K562 (cell line): ENCODE measurements at regions not wholly inside any gene's neighbourhood (a gene's known extent, or its start where the extent isn't known, plus 50 kb on each side); places are given as distances from the start of the nearest gene placed in this dataset.
A peak's percentile ranks its signal among the peaks of the same experiment; 100 is the strongest.

Experiments used
- ATAC-seq: fragments of 200-7000 bp; cut with Tn5 transposase; 3 replicates; pipeline ENCODE4 v1.9.1; 2020; ENCODE audit warnings: moderate library complexity
- BruUV-seq: library from RNA; stranded (reverse); fragments of 400-500 nt; replicated peaks from 2 replicates; lab custom pipeline; 2021; lab: Mats Ljungman, UMichigan
- CTCF ChIA-PET: fragments of 300-600 bp; formaldehyde crosslinking; extraction: SDS; loops from one replicate; lab custom pipeline; 2021; ENCODE audit warnings: low intra/inter-chr PET ratio; lab: Yijun Ruan, JAX
- POLR2A ChIA-PET: fragments of 300-600, 350-650 bp; sonication (Branson Sonifier 250); formaldehyde crosslinking; extraction: SDS; loops from one replicate; lab custom pipeline; 2021; ENCODE audit warnings: antibody characterized with exemption, inconsistent platforms; lab: Yijun Ruan, JAX
- DNase-seq, 4 experiments: peaks; one replicate each; pipeline versions ENCODE4 v3.0.0 to v3.0.0-alpha.2; 2011 to 2018; ENCODE audit warnings: low spot score in 3 of 4, mixed read lengths in 3 of 4; ENCODE audit errors: extremely low read depth in 1 of 4
- FAIRE-seq: peaks from 2 replicates; lab custom pipeline; 2011; peaks lifted over from hg19 to GRCh38; lab: Jason Lieb, UNC
- H2AFZ ChIP-seq: 2 replicates; pipeline ENCODE4 v1.6.0; 2011; ENCODE audit warnings: low read depth, low read length, control low read depth, inconsistent platforms
- H3K27ac ChIP-seq: fragments of 200-600 bp; 3 replicates; pipeline ENCODE4 v1.8.0; 2011; ENCODE audit warnings: low read depth, mild to moderate bottlenecking, control low read depth, inconsistent platforms, low read length, moderate library complexity, mixed read lengths; ENCODE audit errors: extremely low read depth
- H3K27me3 ChIP-seq, 2 experiments: fragments of 300-600 bp in 1 of 2; 2 replicates in 1 of 2; 3 replicates in 1 of 2; pipeline versions ENCODE4 v1.6.0 to v1.8.0; 2011; ENCODE audit warnings: inconsistent platforms in 2 of 2, low read length in 2 of 2, mild to moderate bottlenecking in 1 of 2, mixed read lengths in 1 of 2, moderate library complexity in 1 of 2; ENCODE audit not compliant: control insufficient read depth in 2 of 2, insufficient read depth in 2 of 2
- H3K36me3 ChIP-seq: fragments of 300-600 bp; 3 replicates; pipeline ENCODE4 v1.8.0; 2011; ENCODE audit warnings: mild to moderate bottlenecking, low read length, inconsistent platforms; ENCODE audit not compliant: control insufficient read depth, insufficient read depth
- H3K4me1 ChIP-seq, 2 experiments: fragments of 200-600 bp in 1 of 2; replicated peaks in 1 of 2; 2 replicates in 1 of 2; 3 replicates in 1 of 2; pipeline versions ENCODE4 v1.5.1 to v1.8.0; 2011; ENCODE audit warnings: inconsistent platforms in 2 of 2, low read length in 2 of 2, mild to moderate bottlenecking in 1 of 2, mixed read lengths in 1 of 2, moderate library complexity in 1 of 2; ENCODE audit not compliant: control insufficient read depth in 2 of 2, insufficient read depth in 2 of 2
- H3K4me2 ChIP-seq: 2 replicates; pipeline ENCODE4 v1.6.1; 2011; ENCODE audit warnings: low read length, control low read depth, inconsistent platforms, mixed read lengths; ENCODE audit not compliant: insufficient read depth
- H3K4me3 ChIP-seq: fragments of 200-600 bp; sonication (generic), shearing (Covaris generic); 2 replicates; pipeline ENCODE4 v1.5.1; 2016; ENCODE audit warnings: control low read depth, inconsistent platforms
- H3K79me2 ChIP-seq: fragments of 200-600 bp; 3 replicates; pipeline ENCODE4 v1.8.0; 2011; ENCODE audit warnings: low read length, inconsistent platforms; ENCODE audit not compliant: control insufficient read depth, insufficient read depth
- H3K9ac ChIP-seq, 2 experiments: 2 replicates each; pipeline versions ENCODE4 v1.6.0 to v1.6.1; 2011; ENCODE audit warnings: low read depth in 2 of 2, low read length in 2 of 2, control low read depth in 1 of 2, inconsistent platforms in 1 of 2, mild to moderate bottlenecking in 1 of 2, mixed read lengths in 1 of 2; ENCODE audit not compliant: insufficient read depth in 1 of 2
- H3K9me1 ChIP-seq: one replicate; pipeline ENCODE4 v1.6.0; 2011; ENCODE audit warnings: inconsistent platforms, mild to moderate bottlenecking, low read length, moderate library complexity; ENCODE audit not compliant: control insufficient read depth, insufficient read depth
- H3K9me3 ChIP-seq: replicated peaks from 2 replicates; pipeline ENCODE4 v1.5.1; 2011; ENCODE audit warnings: low read depth, low read length, inconsistent platforms; ENCODE audit not compliant: control insufficient read depth, insufficient read depth
- H4K20me1 ChIP-seq: replicated peaks from 2 replicates; pipeline ENCODE4 v1.6.1; 2011; ENCODE audit warnings: low read length, inconsistent platforms, mixed read lengths; ENCODE audit not compliant: control insufficient read depth, insufficient read depth
- ARNT ChIP-seq, 2 experiments: fragments of 450-650 bp; IDR thresholded peaks; 2 replicates each; pipeline ENCODE4 v1.6.1; 2016; ENCODE audit warnings: mild to moderate bottlenecking in 1 of 2
- CBFA2T2 ChIP-seq: fragments of 450-650 bp; conservative IDR thresholded peaks from 2 replicates; pipeline ENCODE4 v1.6.1; 2017; ENCODE audit warnings: mild to moderate bottlenecking
- EGR1 ChIP-seq: fragments of 450-650 bp; conservative IDR thresholded peaks from 2 replicates; pipeline ENCODE4 v1.6.1; 2017; ENCODE audit warnings: mild to moderate bottlenecking
- MEIS2 ChIP-seq: fragments of 450-650 bp; IDR thresholded peaks from 2 replicates; pipeline ENCODE4 v1.6.1; 2014; ENCODE audit warnings: mild to moderate bottlenecking; ENCODE audit not compliant: partially characterized antibody
- PHF8 ChIP-seq: fragments of 200-600 bp; sonication (generic); IDR thresholded peaks from 2 replicates; pipeline ENCODE4 v1.6.1; 2012; ENCODE audit warnings: mixed run types, mild to moderate bottlenecking, inconsistent platforms, low read length, moderate library complexity, borderline replicate concordance
- TAL1 ChIP-seq: fragments of 450-650 bp; IDR thresholded peaks from 2 replicates; pipeline ENCODE4 v1.6.1; 2016; ENCODE audit warnings: mild to moderate bottlenecking
- TEAD1 ChIP-seq, 2 experiments: fragments of 450-650 bp in 1 of 2; sonication (generic) in 1 of 2; formaldehyde crosslinking; IDR thresholded peaks; 2 replicates each; pipeline versions ENCODE4 v1.4.0 to v1.8.0; 2020 to 2022; ENCODE audit warnings: mild to moderate bottlenecking in 2 of 2, missing genetic modification reagents in 1 of 2
- ZZZ3 ChIP-seq: fragments of 450-650 bp; IDR thresholded peaks from 2 replicates; pipeline ENCODE4 v1.6.1; 2016; ENCODE audit warnings: antibody characterized with exemption, mild to moderate bottlenecking, moderate library complexity
- WGBS: fragments of 100-300 bp; shearing (Covaris generic); methylation state at CpG from one replicate; pipeline ENCODE4 v1.1.6; 2016; ENCODE audit warnings: low coverage, mixed read lengths; ENCODE audit not compliant: insufficient coverage; ENCODE audit errors: missing lambda C conversion rate; 5-methylcytosine and 5-hydroxymethylcytosine counted together
- in situ Hi-C: fragments of 300-500 bp; cut with MboI; formaldehyde crosslinking; loops from 4 replicates; pipeline ENCODE4 v1.15.0; 2018; ENCODE audit warnings: inconsistent platforms, mixed read lengths
- intact Hi-C: fragments of 100-400 bp; cut with micrococcal nuclease; formaldehyde crosslinking; loops from 2 replicates; pipeline ENCODE4 v1.14.2; 2022
- TF ChIP-seq, protein P1 (sequence below): sonication (generic); formaldehyde crosslinking; IDR thresholded peaks from 2 replicates; pipeline ENCODE4 v1.8.1; 2022; ENCODE audit warnings: missing genetic modification reagents
- TF ChIP-seq, protein P2 (sequence below): sonication (generic); formaldehyde crosslinking; IDR thresholded peaks from 2 replicates; pipeline ENCODE4 v1.9.0; 2022; ENCODE audit warnings: mild to moderate bottlenecking, missing genetic modification reagents
- TF ChIP-seq, protein P3 (sequence below): sonication (generic); formaldehyde crosslinking; IDR thresholded peaks from 2 replicates; pipeline ENCODE4 v1.8.0; 2023; ENCODE audit warnings: mild to moderate bottlenecking, missing genetic modification reagents
- TF ChIP-seq, protein P4 (sequence below): sonication (generic); formaldehyde crosslinking; IDR thresholded peaks from 2 replicates; pipeline ENCODE4 v1.8.1; 2023; ENCODE audit warnings: mild to moderate bottlenecking, missing genetic modification reagents
- TF ChIP-seq, protein P5 (sequence below): fragments of 250-450 bp; sonication (Bioruptor Pico); IDR thresholded peaks from 2 replicates; pipeline ENCODE4 v1.6.1; 2021; ENCODE audit warnings: mild to moderate bottlenecking

DNA sequence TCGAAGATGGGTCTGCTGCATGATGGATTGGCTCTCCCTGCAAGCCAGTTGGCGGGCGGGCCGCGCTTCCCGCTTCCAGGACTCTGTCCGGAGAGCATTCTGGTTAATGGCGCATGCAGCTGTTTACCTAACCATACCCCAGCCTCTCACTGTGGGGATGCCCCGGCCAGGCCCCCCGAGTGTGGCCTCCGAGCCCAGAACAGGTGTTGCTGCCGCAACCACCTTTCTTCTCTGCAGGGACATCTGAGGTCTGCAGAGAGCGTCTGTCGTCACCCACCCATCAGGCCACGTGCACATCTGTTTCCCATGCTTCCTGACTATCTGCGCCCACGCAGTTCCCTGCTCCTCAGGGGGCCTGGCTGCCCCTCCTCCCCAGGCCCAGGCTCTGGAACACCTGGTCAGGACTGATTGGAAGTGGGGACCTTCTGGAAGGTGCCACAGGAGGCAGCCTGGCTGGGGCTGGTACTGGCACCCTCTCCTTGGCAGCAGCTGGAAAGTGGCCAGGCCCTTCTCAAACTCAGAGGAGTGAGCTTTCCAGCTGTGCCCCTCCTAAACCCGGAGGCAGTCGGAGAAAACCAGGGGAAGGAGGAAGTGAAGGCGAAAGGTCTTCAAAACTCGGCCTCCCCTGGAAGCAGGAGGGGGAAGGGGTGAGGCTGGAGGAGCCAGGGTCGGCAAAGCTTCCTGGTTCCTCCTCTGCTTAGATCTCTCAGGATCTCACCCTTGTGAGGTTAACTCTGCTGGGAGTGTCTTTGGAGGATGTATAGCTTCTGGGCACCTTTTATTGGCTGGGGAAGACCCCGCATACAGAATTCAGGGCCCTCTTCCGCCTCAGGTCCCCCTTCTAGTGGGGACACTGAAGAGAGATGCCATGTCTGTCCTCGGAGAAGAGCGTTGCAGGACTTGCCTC lies 64.5 kb upstream of the CIBAR2 start:
- peaks cover 2% of the 10 kb centered on the region for H3K9me1 ChIP-seq
- FAIRE-seq (no peak), ATAC-seq (no peak), DNase-seq (peak in 3 of 4 experiments; percentile 54 to 90 (median 88))
- no peak overlapping the region for H3K27ac ChIP-seq
- WGBS, result 79% methylated on average over 26 of the region's 26 CpGs
- no peak overlapping the region for H3K4me2 ChIP-seq
- intact Hi-C loops (no loop called here), in situ Hi-C loops (no loop called here)
- H3K9me3 ChIP-seq, result no peaks in the 10 kb centered on the region
- peaks cover 86% of the 10 kb centered on the region for H4K20me1 ChIP-seq
- H3K79me2 ChIP-seq, result peaks cover 97% of the 10 kb centered on the region
- no TSS peak for BruUV-seq
- CTCF ChIA-PET, result no interaction called here
- H2AFZ ChIP-seq, result no peak overlapping the region
- no peaks in the 10 kb centered on the region for H3K27me3 ChIP-seq
- H3K4me1 ChIP-seq, result peaks cover 42 to 71% of the 10 kb centered on the region in 2 experiments
- H3K36me3 ChIP-seq, result peaks cover 48% of the 10 kb centered on the region; the same call in 1 of the 3 replicates
- peak overlapping the region in 1 of 2 experiments; percentile 46; a peak in 2 of 4 replicates for H3K9ac ChIP-seq
- no peak overlapping the region for H3K4me3 ChIP-seq
- POLR2A ChIA-PET, result interaction anchor here (0.7 to 1.3 kb wide), 2 partner anchors 14 to 88 kb away, joined by 3 to 4 read pairs; no protein-coding TSS in a partner anchor
- no peak for TF ChIP-seq ARNT (IDR thresholded peaks at IDR 0.05)
- no peak for TF ChIP-seq PHF8
- TF ChIP-seq, protein P1, sequence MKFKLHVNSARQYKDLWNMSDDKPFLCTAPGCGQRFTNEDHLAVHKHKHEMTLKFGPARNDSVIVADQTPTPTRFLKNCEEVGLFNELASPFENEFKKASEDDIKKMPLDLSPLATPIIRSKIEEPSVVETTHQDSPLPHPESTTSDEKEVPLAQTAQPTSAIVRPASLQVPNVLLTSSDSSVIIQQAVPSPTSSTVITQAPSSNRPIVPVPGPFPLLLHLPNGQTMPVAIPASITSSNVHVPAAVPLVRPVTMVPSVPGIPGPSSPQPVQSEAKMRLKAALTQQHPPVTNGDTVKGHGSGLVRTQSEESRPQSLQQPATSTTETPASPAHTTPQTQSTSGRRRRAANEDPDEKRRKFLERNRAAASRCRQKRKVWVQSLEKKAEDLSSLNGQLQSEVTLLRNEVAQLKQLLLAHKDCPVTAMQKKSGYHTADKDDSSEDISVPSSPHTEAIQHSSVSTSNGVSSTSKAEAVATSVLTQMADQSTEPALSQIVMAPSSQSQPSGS, result no peak
- no peak for TF ChIP-seq TEAD1 (CRISPR knock-in tag; IDR thresholded peaks at IDR 0.05)
- TF ChIP-seq, protein P2, sequence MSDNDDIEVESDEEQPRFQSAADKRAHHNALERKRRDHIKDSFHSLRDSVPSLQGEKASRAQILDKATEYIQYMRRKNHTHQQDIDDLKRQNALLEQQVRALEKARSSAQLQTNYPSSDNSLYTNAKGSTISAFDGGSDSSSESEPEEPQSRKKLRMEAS (CRISPR knock-in tag), result peak; percentile 59; the same call in 1 of the 2 replicates
- peak; percentile 80 for TF ChIP-seq EGR1
- peak; percentile 66 for TF ChIP-seq CBFA2T2
- no peak for TF ChIP-seq ZZZ3
- TF ChIP-seq, protein P3, sequence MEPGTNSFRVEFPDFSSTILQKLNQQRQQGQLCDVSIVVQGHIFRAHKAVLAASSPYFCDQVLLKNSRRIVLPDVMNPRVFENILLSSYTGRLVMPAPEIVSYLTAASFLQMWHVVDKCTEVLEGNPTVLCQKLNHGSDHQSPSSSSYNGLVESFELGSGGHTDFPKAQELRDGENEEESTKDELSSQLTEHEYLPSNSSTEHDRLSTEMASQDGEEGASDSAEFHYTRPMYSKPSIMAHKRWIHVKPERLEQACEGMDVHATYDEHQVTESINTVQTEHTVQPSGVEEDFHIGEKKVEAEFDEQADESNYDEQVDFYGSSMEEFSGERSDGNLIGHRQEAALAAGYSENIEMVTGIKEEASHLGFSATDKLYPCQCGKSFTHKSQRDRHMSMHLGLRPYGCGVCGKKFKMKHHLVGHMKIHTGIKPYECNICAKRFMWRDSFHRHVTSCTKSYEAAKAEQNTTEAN (CRISPR knock-in tag), result no peak
- peak; percentile 56 for TF ChIP-seq MEIS2
- TF ChIP-seq, protein P4, sequence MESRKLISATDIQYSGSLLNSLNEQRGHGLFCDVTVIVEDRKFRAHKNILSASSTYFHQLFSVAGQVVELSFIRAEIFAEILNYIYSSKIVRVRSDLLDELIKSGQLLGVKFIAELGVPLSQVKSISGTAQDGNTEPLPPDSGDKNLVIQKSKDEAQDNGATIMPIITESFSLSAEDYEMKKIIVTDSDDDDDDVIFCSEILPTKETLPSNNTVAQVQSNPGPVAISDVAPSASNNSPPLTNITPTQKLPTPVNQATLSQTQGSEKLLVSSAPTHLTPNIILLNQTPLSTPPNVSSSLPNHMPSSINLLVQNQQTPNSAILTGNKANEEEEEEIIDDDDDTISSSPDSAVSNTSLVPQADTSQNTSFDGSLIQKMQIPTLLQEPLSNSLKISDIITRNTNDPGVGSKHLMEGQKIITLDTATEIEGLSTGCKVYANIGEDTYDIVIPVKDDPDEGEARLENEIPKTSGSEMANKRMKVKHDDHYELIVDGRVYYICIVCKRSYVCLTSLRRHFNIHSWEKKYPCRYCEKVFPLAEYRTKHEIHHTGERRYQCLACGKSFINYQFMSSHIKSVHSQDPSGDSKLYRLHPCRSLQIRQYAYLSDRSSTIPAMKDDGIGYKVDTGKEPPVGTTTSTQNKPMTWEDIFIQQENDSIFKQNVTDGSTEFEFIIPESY (CRISPR knock-in tag), result peak; percentile 98
- TF ChIP-seq TAL1, result peak; percentile 16; the same call in 1 of the 2 replicates
- TF ChIP-seq, protein P5, sequence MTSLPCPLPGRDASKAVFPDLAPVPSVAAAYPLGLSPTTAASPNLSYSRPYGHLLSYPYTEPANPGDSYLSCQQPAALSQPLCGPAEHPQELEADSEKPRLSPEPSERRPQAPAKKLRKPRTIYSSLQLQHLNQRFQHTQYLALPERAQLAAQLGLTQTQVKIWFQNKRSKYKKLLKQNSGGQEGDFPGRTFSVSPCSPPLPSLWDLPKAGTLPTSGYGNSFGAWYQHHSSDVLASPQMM (CRISPR knock-in tag), result no peak
